ENCODE measurements at regions not wholly inside any gene's neighbourhood (a gene's known extent, or its start where the extent isn't known, plus 50 kb on each side); places are given as distances from the start of the nearest gene placed in this dataset.

DNA sequence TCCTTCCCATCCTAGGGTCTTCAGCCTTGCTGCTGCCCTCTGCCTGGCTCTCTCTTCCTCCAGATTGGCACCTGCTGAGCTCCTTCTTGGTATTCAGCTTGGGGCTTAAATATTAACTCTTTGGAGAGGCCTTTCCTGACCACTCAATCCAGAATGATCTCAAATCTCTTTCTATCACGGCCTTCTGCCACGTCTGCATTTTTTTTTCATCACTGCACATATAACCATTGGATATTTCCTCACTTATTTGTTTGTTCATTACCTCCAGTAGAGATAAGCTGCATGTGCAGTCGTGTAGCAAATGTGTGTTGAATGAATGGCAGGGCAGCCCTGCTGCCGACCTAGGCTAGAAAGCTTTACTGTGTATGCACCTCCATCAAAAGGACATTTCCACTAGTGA, 51.6 kb upstream of the MPP7 start:
- Histone ChIP-seq H3K36me3 (replicated peaks) (no peaks in the 10 kb centered on the region), H3K27me3 (replicated peaks) (no peaks in the 10 kb centered on the region), H3K27ac (no peak overlapping the region), H3K4me3 (ENCODE audit: low read depth, low read length) (no peak overlapping the region)
- no peak for DNase-seq
- TF ChIP-seq, protein P1, sequence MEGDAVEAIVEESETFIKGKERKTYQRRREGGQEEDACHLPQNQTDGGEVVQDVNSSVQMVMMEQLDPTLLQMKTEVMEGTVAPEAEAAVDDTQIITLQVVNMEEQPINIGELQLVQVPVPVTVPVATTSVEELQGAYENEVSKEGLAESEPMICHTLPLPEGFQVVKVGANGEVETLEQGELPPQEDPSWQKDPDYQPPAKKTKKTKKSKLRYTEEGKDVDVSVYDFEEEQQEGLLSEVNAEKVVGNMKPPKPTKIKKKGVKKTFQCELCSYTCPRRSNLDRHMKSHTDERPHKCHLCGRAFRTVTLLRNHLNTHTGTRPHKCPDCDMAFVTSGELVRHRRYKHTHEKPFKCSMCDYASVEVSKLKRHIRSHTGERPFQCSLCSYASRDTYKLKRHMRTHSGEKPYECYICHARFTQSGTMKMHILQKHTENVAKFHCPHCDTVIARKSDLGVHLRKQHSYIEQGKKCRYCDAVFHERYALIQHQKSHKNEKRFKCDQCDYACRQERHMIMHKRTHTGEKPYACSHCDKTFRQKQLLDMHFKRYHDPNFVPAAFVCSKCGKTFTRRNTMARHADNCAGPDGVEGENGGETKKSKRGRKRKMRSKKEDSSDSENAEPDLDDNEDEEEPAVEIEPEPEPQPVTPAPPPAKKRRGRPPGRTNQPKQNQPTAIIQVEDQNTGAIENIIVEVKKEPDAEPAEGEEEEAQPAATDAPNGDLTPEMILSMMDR (IDR thresholded peaks at IDR 0.05; ENCODE audit: low read depth, low read length, missing control alignments) = no peak
- in situ Hi-C loops (cut with HindIII; ENCODE audit: low pct_ligation_motif_present, low sequenced_read_pairs) = no loop called here

DNA sequence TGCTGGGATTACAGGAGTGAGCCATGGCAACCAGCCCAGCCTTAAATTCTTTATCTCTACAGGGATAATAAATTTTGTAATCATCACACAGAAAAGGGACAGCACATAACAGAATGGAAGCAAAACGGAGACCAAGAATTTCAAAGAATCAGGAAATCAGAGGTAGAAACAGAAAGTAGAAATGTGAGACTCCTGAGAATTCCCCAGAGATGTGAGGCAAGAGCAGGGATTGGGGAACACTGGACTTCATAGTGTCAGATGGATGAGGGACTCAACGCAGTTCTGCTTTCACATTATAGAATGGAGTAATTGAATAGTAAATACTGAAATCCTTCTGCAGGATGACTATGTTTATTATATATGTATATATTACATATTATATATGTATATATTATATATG, 52.5 kb upstream of the MPP7 start:
- DNase-seq = no peak
- in situ Hi-C loops (cut with HindIII; ENCODE audit: low pct_ligation_motif_present, low sequenced_read_pairs) = no loop called here
- no peaks in the 10 kb centered on the region for H3K27me3 ChIP-seq (replicated peaks)
- no peak overlapping the region for H3K4me3 ChIP-seq (ENCODE audit: low read depth, low read length)
- H3K27ac ChIP-seq = no peak overlapping the region
- H3K36me3 ChIP-seq (replicated peaks) = no peaks in the 10 kb centered on the region
- TF ChIP-seq, protein P1 (IDR thresholded peaks at IDR 0.05; ENCODE audit: low read depth, low read length, missing control alignments) = no peak

DNA sequence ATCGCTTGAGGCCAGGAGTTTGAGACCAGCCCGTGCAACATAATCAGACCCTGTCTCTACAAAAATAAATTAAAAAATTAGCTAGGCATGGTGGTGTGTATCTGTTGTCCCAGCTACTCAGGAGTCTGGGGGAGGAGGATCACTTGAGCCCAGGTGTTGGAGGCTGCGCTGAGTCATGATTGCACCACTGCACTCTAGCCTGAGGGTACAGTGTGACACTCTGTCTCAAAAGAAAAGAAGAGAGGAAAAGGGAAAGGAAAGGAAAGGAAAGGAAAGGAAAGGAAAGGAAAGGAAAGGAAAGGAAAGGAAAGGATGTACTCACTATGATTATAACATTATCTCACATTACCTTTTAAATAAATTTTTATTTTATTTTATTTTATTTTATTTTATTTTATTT, 56.5 kb upstream of the MPP7 start:
- H3K4me3 ChIP-seq (ENCODE audit: low read depth, low read length) = no peak overlapping the region
- TF ChIP-seq, protein P1 (IDR thresholded peaks at IDR 0.05; ENCODE audit: low read depth, low read length, missing control alignments) = no peak
- DNase-seq = no peak
- H3K27me3 ChIP-seq (replicated peaks) = no peaks in the 10 kb centered on the region
- in situ Hi-C loops (cut with HindIII; ENCODE audit: low pct_ligation_motif_present, low sequenced_read_pairs) = no loop called here
- H3K36me3 ChIP-seq (replicated peaks) = no peaks in the 10 kb centered on the region
- no peak overlapping the region for H3K27ac ChIP-seq

DNA sequence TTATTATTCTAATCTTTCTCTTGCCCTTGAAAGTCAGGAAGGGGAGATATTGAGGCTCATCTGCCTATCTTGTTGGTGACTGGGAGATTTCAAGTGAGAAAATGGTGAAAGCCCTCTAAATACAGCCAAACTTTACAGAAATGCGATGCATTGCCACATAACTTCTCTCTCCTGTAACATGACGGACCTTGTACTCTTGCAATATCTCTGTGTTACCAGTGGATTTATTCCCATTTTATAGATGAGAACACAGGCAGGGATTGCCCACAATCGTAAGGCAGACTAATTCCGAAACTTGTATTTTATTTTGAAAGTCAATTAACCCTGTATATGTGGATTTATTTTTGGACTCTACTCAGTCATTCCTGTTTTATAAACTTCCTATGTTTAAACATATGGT, 57.3 kb upstream of the MPP7 start:
- in situ Hi-C loops (cut with HindIII; ENCODE audit: low pct_ligation_motif_present, low sequenced_read_pairs) = no loop called here
- Histone ChIP-seq H3K4me3 (ENCODE audit: low read depth, low read length) (no peak overlapping the region), H3K27ac (no peak overlapping the region), H3K27me3 (replicated peaks) (no peaks in the 10 kb centered on the region), H3K36me3 (replicated peaks) (no peaks in the 10 kb centered on the region)
- TF ChIP-seq, protein P1 (IDR thresholded peaks at IDR 0.05; ENCODE audit: low read depth, low read length, missing control alignments) = no peak
- no peak for DNase-seq

DNA sequence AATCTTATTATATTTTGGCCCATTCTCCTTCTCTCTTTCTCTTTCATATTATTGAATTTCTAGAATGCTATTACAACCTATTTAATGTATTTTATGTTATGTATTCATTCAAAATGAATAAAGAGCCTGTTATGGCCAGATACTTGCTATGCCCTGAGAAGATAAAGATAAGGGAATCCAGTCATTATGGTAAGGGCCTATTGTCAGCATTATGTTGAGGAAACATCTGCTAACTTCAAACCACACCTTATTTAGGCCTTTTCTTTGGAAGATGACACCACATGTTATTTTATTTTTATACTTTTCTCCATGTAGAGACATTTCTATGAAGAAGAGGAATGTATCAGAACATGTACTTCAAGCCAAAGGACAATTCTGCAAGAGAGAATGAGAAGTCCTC, 60.5 kb upstream of the MPP7 start:
- Histone ChIP-seq H3K27me3 (replicated peaks) (no peaks in the 10 kb centered on the region), H3K4me3 (ENCODE audit: low read depth, low read length) (no peak overlapping the region), H3K27ac (no peak overlapping the region), H3K36me3 (replicated peaks) (no peaks in the 10 kb centered on the region)
- DNase-seq = no peak
- in situ Hi-C loops (cut with HindIII; ENCODE audit: low pct_ligation_motif_present, low sequenced_read_pairs) = no loop called here
- TF ChIP-seq, protein P1 (IDR thresholded peaks at IDR 0.05; ENCODE audit: low read depth, low read length, missing control alignments) = no peak

DNA sequence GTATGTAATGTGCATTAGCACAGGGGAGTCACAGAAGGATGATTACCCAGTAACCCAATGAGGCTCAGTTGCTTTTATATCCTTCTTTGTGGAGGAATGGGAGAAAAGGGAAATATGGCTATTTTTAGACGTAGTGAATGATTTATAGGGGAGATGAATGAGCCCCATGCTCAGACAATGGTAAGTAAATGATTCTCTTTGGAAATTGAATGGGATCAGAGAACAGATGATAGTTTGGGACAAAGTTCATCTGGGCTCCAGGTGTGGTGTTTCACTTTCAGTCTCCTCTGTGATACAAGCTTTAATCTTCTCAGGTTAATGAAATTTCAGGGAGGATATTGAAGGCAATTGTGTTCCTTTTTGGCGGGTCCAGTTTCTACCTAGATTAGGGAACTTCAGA, 63.0 kb upstream of the MPP7 start:
- H3K27me3 ChIP-seq (replicated peaks) = no peaks in the 10 kb centered on the region
- H3K36me3 ChIP-seq (replicated peaks) = no peaks in the 10 kb centered on the region
- no peak for DNase-seq
- no peak overlapping the region for H3K27ac ChIP-seq
- in situ Hi-C loops (cut with HindIII; ENCODE audit: low pct_ligation_motif_present, low sequenced_read_pairs) = no loop called here
- H3K4me3 ChIP-seq (ENCODE audit: low read depth, low read length) = no peak overlapping the region
- TF ChIP-seq, protein P1 (IDR thresholded peaks at IDR 0.05; ENCODE audit: low read depth, low read length, missing control alignments) = no peak

Data from brain microvascular endothelial cell (primary cell).